ENCODE measurements at regions not wholly inside any gene's neighbourhood (a gene's known extent, or its start where the extent isn't known, plus 50 kb on each side); places are given as distances from the start of the nearest gene placed in this dataset.

DNA sequence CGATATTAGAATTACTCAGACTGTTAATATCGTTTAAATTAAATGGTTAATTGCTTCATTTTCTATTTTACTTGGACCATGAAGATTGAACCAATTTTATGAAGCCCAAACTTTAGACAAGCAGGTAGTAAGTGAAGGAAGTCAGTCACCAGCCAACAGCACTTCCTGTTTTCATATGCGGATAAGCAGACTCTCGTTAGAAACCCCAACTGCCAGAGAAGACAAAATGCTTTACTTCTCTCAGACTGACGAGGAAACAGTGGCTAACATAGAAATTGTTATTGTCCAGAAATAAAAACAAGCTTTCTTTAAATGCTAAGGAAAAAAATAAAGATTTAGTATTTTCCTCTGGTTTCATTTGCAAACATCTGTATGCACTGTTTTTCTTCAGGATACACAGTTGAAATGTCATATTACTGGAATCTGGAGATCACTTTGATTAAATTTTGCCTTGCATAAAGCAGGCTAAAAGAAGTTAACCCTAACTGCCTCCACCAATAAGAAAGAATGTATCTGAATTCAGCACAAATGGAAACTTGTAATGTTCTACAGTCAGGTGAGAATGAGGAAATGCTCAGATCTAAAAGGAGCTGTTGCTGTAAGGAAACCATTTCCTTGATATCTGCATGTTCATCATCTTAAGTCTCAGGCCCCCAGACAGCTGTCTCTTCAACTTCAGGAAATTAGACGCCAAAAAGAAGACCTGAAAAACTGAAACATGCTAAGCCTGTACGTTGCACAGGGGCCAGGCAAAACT lies 129.8 kb upstream of the SAMSN1 start:
- TF ChIP-seq, protein P1, sequence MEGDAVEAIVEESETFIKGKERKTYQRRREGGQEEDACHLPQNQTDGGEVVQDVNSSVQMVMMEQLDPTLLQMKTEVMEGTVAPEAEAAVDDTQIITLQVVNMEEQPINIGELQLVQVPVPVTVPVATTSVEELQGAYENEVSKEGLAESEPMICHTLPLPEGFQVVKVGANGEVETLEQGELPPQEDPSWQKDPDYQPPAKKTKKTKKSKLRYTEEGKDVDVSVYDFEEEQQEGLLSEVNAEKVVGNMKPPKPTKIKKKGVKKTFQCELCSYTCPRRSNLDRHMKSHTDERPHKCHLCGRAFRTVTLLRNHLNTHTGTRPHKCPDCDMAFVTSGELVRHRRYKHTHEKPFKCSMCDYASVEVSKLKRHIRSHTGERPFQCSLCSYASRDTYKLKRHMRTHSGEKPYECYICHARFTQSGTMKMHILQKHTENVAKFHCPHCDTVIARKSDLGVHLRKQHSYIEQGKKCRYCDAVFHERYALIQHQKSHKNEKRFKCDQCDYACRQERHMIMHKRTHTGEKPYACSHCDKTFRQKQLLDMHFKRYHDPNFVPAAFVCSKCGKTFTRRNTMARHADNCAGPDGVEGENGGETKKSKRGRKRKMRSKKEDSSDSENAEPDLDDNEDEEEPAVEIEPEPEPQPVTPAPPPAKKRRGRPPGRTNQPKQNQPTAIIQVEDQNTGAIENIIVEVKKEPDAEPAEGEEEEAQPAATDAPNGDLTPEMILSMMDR (IDR thresholded peaks at IDR 0.05; ENCODE audit: low read depth, low read length), result no peak
- no peak for TF ChIP-seq EZH2phosphoT487 (IDR thresholded peaks at IDR 0.05; ENCODE audit: low read depth)

Measured in OCI-LY3 (cell line).